KMS-11 (cell line): ENCODE measurements at regions not wholly inside any gene's neighbourhood (a gene's known extent, or its start where the extent isn't known, plus 50 kb on each side); places are given as distances from the start of the nearest gene placed in this dataset.
"Not testable (repeated sequence)": the region's sequence is repeated elsewhere in the genome, so short reads cannot be mapped to it uniquely, and the experiment has no call there.

ENCODE experiments used
- H2AFZ ChIP-seq: fragments of 200-600 bp; sonication (generic); 2 replicates; pipeline ENCODE4 v1.6.1; 2016; ENCODE audit warnings: antibody characterized with exemption, mixed run types, low read depth
- H3K27ac ChIP-seq: fragments of 200-600 bp; sonication (generic); 2 replicates; pipeline ENCODE4 v1.6.1; 2016; ENCODE audit warnings: mild to moderate bottlenecking, mixed run types
- H3K27me3 ChIP-seq: fragments of 200-600 bp; sonication (generic); 2 replicates; pipeline ENCODE4 v1.6.1; 2017; ENCODE audit warnings: mild to moderate bottlenecking, low read depth, mixed run types, moderate library complexity; ENCODE audit not compliant: insufficient read depth
- H3K36me3 ChIP-seq: fragments of 200-600 bp; sonication (generic); 2 replicates; pipeline ENCODE4 v1.6.1; 2017; ENCODE audit warnings: mild to moderate bottlenecking, mixed run types; ENCODE audit not compliant: insufficient read depth
- H3K4me1 ChIP-seq: fragments of 200-600 bp; sonication (generic); 2 replicates; pipeline ENCODE4 v1.6.1; 2016; ENCODE audit warnings: mild to moderate bottlenecking, low read depth, mixed run types; ENCODE audit not compliant: poor library complexity, severe bottlenecking
- H3K4me2 ChIP-seq: fragments of 200-600 bp; sonication (generic); 2 replicates; pipeline ENCODE4 v1.7.0; 2016; ENCODE audit warnings: mild to moderate bottlenecking, mixed run types
- H3K4me3 ChIP-seq: fragments of 200-600 bp; sonication (generic); IDR thresholded peaks from 2 replicates; pipeline ENCODE4 v1.6.1; 2017; ENCODE audit warnings: low read depth, low read length, mixed read lengths; ENCODE audit not compliant: insufficient read depth
- H3K79me2 ChIP-seq: fragments of 200-600 bp; sonication (generic); 2 replicates; pipeline ENCODE4 v1.6.1; 2016; ENCODE audit warnings: low read depth, mixed run types; ENCODE audit not compliant: insufficient read depth
- H3K9ac ChIP-seq: fragments of 200-600 bp; sonication (generic); 2 replicates; pipeline ENCODE4 v1.6.1; 2016; ENCODE audit warnings: mild to moderate bottlenecking, mixed run types
- H4K20me1 ChIP-seq: fragments of 200-600 bp; sonication (generic); 2 replicates; pipeline ENCODE4 v1.6.1; 2016; ENCODE audit warnings: mild to moderate bottlenecking, mixed run types; ENCODE audit not compliant: insufficient read depth
- TF ChIP-seq, protein P1 (sequence below): fragments of 200-600 bp; sonication (generic); conservative IDR thresholded peaks from 2 replicates; pipeline ENCODE4 v1.6.1; 2017; ENCODE audit warnings: low read depth, mild to moderate bottlenecking, antibody characterized with exemption, low read length, moderate library complexity, mixed read lengths

DNA sequence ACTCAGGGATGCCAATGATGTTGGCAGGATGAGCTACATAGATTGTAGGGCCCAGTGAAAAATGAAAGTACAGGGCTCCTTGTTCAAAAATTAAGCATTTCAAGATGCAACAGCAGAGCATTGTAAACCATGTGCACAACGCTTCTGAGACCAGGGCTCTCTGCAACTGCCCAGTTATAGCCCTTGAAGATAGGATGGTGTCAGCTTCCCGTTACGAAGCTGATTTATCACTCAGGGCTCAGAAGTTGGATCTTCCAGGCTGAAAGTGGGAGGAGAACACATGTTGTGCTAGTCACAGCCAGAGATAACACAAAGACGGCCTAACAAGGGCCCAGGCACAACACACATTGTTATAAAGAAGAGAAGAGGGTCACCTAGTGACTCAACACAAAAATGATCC lies 466.7 kb downstream of the TUBA3C start:
- H3K4me1 ChIP-seq = no peaks in the 10 kb centered on the region
- no peak overlapping the region for H3K4me2 ChIP-seq
- TF ChIP-seq, protein P1, sequence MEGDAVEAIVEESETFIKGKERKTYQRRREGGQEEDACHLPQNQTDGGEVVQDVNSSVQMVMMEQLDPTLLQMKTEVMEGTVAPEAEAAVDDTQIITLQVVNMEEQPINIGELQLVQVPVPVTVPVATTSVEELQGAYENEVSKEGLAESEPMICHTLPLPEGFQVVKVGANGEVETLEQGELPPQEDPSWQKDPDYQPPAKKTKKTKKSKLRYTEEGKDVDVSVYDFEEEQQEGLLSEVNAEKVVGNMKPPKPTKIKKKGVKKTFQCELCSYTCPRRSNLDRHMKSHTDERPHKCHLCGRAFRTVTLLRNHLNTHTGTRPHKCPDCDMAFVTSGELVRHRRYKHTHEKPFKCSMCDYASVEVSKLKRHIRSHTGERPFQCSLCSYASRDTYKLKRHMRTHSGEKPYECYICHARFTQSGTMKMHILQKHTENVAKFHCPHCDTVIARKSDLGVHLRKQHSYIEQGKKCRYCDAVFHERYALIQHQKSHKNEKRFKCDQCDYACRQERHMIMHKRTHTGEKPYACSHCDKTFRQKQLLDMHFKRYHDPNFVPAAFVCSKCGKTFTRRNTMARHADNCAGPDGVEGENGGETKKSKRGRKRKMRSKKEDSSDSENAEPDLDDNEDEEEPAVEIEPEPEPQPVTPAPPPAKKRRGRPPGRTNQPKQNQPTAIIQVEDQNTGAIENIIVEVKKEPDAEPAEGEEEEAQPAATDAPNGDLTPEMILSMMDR = no peak
- H4K20me1 ChIP-seq = no peaks in the 10 kb centered on the region
- no peaks in the 10 kb centered on the region for H3K27me3 ChIP-seq
- H3K36me3 ChIP-seq = no peaks in the 10 kb centered on the region
- H3K79me2 ChIP-seq = no peaks in the 10 kb centered on the region
- H2AFZ ChIP-seq = no peak overlapping the region
- no peak overlapping the region for H3K4me3 ChIP-seq
- H3K27ac ChIP-seq = no peak overlapping the region
- H3K9ac ChIP-seq = no peak overlapping the region

DNA sequence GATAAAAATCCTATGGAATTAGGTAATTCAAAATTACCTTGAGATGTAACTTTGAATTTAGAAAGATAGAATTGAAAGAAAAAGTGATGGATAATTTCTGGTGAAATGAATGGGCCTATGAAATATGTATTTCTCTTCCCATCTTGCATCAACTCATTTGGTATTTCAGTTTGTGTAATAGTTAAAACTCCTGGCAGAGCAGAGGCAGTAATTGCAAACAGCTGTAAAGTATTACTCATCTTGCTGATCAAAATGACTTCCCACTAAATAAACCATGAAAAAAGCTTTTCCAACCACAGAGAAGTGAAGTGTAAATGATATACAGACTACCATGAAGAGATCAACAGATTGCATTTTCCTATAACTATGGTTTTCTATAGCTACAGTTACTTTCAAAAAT lies 471.0 kb downstream of the TUBA3C start:
- not testable (repeated sequence) for H4K20me1 ChIP-seq, H3K36me3 ChIP-seq, H3K79me2 ChIP-seq, H3K27ac ChIP-seq, H2AFZ ChIP-seq, H3K27me3 ChIP-seq, H3K4me2 ChIP-seq, H3K9ac ChIP-seq, H3K4me1 ChIP-seq, H3K4me3 ChIP-seq

DNA sequence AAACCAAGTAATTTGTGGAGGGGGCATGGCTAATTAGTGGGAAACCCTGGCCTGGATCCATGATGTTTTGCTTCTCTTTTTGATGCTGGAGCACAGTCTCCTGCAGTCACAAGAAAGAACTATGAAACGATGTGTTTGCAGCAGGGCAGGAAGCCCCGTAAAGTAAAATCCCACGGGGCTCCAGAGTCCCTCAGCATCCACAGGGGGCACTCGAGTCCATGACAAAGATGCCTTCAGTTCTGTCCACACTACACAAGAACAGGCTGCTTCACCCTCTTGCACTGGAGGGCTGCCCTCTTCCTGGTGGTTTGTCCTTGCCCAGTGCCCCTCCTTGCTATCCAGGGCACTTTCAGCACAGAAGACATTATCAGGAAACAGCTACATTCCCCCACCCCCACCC lies 475.1 kb downstream of the TUBA3C start:
- H3K4me3 ChIP-seq, H4K20me1 ChIP-seq, H3K9ac ChIP-seq, H3K4me2 ChIP-seq, H2AFZ ChIP-seq, H3K27ac ChIP-seq, H3K27me3 ChIP-seq, H3K79me2 ChIP-seq, H3K36me3 ChIP-seq, H3K4me1 ChIP-seq: not testable (repeated sequence)

DNA sequence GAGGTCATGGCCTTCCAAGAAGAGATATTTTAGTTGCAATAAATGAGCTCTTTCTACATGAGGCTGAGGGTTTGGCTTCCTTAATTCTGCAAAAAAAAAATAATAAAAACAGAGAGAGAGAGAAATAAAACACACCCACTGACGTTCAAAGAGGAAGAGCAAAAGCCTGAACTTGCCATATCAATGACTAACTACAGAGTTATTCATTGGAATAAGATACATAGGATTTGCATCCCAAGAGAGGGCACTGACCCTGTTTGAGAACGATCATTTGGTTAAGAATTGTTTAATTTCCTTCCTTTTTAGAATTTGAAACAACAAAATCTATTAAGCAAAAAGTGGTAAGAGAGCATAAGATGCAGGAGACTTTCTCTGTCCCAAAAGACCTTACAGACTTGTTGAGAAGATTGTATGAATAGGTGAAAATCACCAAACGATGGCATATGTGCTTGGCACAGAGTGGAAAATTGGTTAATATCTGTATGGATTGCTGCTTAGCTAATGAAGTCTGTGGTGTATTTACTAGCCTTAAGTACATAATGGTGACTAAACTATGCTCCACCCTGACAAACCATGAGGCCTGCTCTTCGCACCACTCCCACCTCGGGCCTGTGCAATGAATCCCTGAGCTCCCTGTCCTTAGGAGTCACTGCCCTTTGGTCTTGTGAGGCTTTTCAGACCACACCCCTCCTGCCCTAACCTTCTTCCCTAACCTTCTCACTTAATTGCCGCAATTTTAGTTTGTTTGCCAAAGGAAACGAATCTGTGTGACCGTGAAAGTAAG lies 479.0 kb downstream of the TUBA3C start:
- H4K20me1 ChIP-seq, H3K4me1 ChIP-seq, H3K4me2 ChIP-seq, H3K27ac ChIP-seq, H3K4me3 ChIP-seq, H3K27me3 ChIP-seq, H3K36me3 ChIP-seq, H2AFZ ChIP-seq, H3K79me2 ChIP-seq, H3K9ac ChIP-seq: not testable (repeated sequence)

DNA sequence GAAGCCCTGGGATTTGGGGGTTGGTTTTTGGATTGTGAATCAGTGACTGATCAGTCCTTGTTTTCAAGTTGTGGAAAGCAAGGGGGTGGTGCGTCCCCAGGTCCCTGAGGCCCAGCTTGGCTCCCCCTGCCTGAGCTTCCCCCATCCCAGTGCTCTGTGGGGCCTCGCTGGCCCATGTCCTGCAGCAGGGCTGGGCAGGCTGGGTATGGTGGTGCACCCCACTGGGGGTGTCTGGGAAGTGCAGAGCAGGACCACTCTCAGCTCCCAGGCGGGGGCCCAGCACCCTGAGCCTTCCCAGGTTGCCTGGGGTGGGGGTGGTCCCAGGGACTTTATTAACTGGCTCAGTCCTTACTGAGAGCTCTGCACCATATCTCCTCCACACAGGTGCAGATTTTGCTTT lies 483.3 kb downstream of the TUBA3C start:
- H3K4me1 ChIP-seq, H3K79me2 ChIP-seq, H2AFZ ChIP-seq, H3K36me3 ChIP-seq, H3K27ac ChIP-seq, H3K9ac ChIP-seq, H3K4me3 ChIP-seq, H3K27me3 ChIP-seq, H4K20me1 ChIP-seq, H3K4me2 ChIP-seq: not testable (repeated sequence)

DNA sequence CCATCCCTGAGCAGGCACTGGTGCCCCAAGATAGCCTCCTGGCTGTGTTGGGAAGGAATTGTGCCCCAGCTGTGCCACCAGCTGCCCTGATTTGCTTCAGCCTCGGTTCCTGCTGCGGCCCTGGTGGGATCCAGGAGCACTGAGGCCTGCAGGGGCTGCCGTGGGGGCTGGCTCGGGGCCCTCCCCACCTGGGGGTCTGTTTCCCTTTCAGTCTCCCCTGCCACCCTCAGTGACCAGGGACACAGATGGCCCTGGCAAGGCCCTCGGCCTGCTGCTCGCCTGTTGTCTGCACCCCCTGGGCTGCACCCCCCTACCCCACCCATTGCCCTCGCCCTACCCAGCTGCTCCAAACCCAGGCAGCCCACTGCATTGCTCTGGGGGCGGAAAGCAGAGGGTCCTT lies 483.8 kb downstream of the TUBA3C start:
- H3K9ac ChIP-seq, H2AFZ ChIP-seq, H3K4me3 ChIP-seq, H3K27me3 ChIP-seq, H4K20me1 ChIP-seq, H3K4me1 ChIP-seq, H3K79me2 ChIP-seq, H3K4me2 ChIP-seq, H3K27ac ChIP-seq, H3K36me3 ChIP-seq: not testable (repeated sequence)

DNA sequence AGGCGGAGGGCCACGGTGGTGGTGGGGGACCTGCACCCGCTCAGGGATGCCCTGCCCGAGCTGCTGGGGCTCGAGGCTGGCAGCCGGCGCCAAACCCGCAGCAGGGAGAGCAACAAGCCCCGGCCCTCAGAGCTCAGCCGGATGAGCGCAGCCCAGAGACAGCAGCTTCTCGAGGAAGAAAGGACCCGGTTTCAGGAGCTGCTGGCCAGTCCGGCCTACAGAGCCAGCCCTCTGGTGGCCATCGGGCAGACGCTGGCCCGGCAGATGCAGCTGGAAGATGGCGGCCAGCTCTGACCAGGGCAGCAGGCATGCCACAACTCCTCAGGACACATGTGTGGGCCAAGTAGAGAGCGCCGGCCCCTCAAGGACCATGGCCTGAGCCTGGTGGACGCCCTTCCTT lies 484.4 kb downstream of the TUBA3C start:
- H3K27me3 ChIP-seq, H3K27ac ChIP-seq, H3K4me2 ChIP-seq, H3K79me2 ChIP-seq, H4K20me1 ChIP-seq, H3K9ac ChIP-seq, H3K36me3 ChIP-seq, H3K4me3 ChIP-seq, H2AFZ ChIP-seq, H3K4me1 ChIP-seq: not testable (repeated sequence)

DNA sequence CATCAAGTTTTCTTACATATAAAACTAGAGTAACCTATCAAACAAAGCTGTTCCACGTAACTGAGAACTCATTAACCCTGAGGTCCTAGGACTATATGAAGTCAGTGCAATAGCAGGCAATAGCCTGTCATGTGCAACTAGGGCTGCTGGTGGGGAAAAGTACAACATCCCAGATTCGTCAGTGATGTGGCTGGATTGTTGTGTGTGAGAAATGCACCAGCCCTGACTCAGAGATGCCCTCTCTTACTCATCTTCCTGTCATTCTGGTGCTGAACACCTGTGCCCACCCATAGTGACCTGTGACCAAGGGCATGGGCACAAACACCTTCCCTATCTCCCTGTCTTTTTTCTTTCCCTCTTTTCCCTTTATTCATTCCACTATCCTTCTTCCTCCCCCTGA lies 504.2 kb downstream of the TUBA3C start:
- not testable (repeated sequence) for H2AFZ ChIP-seq, H3K4me3 ChIP-seq, H3K27ac ChIP-seq, H3K4me1 ChIP-seq, H3K4me2 ChIP-seq, H3K27me3 ChIP-seq, H3K79me2 ChIP-seq, H3K36me3 ChIP-seq, H4K20me1 ChIP-seq, H3K9ac ChIP-seq

DNA sequence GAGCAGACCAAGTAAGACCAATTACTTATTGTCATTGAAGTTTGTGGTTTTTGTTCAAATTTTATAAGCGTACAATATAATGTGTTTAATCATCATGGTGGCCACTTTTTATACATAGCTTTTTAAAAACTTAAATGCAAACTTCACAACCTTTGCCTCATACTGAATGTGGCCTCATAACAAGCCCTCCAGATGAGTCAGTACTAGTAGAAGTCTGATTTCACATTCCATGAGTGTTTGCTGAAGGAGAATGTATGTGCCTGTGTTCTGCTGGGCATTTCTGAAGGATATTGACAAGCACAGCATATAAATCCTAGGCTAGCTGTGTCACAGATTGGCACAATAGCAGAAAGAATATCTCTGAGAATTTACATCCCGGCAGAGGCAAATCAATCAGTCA lies 506.4 kb downstream of the TUBA3C start:
- H3K4me2 ChIP-seq, H2AFZ ChIP-seq, H3K9ac ChIP-seq: not testable (repeated sequence)

DNA sequence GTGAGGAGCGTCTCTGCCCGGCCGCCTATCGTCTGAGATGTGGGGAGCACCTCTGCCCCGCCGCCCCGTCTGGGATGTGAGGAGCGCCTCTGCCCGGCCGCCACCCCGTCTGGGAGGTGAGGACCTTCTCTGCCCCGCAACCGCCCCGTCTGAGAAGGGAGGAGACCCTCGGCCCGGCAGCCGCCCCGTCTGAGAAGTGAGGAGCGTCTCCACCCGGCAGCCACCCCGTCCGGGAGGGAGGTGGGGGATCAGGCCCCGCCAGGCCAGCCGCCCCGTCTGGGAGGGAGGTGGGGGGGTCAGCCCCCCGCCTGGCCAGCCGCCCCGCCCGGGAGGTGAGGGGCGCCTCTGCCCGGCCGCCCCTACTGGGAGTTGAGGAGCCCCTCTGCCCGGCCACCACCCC lies 507.8 kb downstream of the TUBA3C start:
- H3K79me2 ChIP-seq, H3K9ac ChIP-seq: not testable (repeated sequence)

More for the DNA sequence above, 506.4 kb downstream of the TUBA3C start:
- not testable (repeated sequence) for H3K79me2 ChIP-seq, H3K27ac ChIP-seq, H3K4me3 ChIP-seq, H3K4me1 ChIP-seq, H4K20me1 ChIP-seq, H3K27me3 ChIP-seq, H3K36me3 ChIP-seq

More for the DNA sequence above, 507.8 kb downstream of the TUBA3C start:
- not testable (repeated sequence) for H2AFZ ChIP-seq, H3K27ac ChIP-seq, H3K27me3 ChIP-seq, H3K36me3 ChIP-seq, H3K4me2 ChIP-seq, H3K4me1 ChIP-seq, H4K20me1 ChIP-seq, H3K4me3 ChIP-seq
